GM19372 (cell line): ENCODE measurements at regions not wholly inside any gene's neighbourhood (a gene's known extent, or its start where the extent isn't known, plus 50 kb on each side); places are given as distances from the start of the nearest gene placed in this dataset.
"Not testable (repeated sequence)": the region's sequence is repeated elsewhere in the genome, so short reads cannot be mapped to it uniquely, and the experiment has no call there.

Experiments
- ATAC-seq: cut with Tn5 transposase; IDR thresholded peaks from one replicate; pipeline ENCODE4 v1.9.1; 2021; ENCODE audit warnings: mild to moderate bottlenecking, low read depth, moderate library complexity; ENCODE audit not compliant: unreplicated experiment

- no peak for ATAC-seq
Observed at GRCh38 chr5:117149312-117149711, 574.7 kb upstream of the SEMA6A start.

DNA sequence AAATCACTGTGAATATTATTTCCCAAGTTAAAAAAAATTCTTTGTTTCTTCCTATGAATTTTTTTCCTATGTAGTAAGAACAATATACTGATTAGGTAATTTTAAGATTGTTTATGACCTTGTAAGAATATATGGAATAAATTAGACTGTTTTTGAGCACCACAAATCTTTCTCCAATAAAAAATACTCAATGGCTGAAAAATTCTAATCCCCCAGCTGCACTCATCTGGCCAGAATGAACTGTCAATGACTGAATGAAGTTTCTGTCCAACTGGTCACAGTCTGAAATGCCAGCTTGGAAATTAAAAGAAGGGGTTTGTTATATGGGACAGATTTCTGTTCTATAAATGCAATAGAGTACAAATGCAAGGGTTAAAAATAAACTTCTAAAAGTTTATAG lies 569.5 kb upstream of the SEMA6A start:
- no peak for ATAC-seq

GRCh38 chr5:117143406-117143805 lies 568.8 kb upstream of the SEMA6A start:
- ATAC-seq, result no peak

- ATAC-seq, result no peak
Observed at GRCh38 chr5:117138523-117138922, 563.9 kb upstream of the SEMA6A start.

- ATAC-seq, result no peak
Observed at GRCh38 chr5:117135851-117136250, 561.2 kb upstream of the SEMA6A start.

GRCh38 chr5:117133198-117133597 lies 558.6 kb upstream of the SEMA6A start:
- no peak for ATAC-seq

- ATAC-seq, result no peak
Observed at GRCh38 chr5:117131876-117132275, 557.3 kb upstream of the SEMA6A start.

DNA sequence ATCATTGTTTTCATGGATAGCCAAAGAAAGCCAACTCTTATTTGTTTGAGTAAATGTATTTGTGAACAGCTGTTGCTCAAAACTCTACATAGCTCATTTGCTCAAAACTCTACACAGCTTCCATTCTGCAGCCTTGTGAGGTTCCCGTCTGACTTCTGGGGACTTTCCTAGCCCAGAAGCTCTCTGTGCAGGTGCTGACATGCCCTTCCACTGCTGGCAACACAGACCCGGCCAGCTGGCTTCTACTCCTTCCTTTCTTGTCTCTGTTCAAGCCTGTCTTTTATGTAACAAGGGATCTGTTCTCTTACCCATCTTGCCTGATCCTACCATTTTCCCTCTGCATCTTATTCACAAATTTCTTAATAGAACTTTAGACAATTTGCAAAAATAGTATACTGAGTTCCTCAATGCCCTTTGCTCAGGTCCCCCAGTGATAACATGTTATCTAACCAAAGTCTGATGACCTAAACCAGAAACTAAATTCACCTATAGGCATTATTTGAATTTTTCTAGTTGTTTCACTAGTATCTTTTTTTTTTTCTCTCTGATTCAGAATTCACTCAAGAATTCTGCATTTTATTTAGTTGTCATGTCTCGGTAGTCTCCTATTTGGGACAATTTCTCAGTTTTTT lies 556.5 kb upstream of the SEMA6A start:
- ATAC-seq, result peak; percentile 93

GRCh38 chr5:117118499-117118898 lies 543.9 kb upstream of the SEMA6A start:
- no peak for ATAC-seq

DNA sequence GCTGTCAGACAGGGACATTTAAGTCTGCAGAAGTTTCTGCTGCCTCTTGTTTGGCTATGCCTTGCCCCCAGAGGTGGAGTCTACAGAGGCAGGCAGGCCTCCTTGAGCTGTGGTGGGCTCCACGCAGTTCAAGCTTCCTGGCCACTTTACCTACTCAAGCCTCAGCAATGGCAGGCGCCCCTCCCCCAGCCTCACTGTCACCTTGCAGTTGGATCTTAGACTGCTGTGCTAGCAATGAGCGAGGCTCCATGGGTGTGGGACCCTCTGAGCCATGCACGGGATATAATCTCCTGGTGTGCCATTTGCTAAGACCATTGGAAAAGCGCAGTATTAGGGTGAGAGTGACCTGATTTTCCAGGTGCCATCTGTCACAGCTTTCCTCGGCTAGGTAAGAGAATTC lies 542.7 kb upstream of the SEMA6A start:
- not testable (repeated sequence) for ATAC-seq

DNA sequence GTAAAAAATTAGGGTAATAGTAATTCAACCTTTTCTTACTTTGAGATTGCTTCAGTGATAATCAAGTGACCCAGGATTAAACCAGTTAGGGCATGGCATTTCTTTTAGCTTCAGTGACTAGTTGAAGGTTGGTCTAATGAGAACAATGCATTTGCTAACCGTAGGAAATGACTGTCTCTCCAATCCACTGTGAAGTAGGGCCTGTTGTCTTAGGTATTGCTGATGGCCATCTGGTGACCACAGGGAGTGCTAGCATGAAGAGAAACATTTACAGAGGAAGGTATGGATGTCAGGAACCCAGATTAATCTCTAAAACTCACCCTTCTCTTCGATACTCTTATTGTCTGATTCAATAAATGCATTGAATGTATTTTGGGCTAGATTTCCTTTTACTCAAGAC lies 535.9 kb upstream of the SEMA6A start:
- ATAC-seq, result no peak

- ATAC-seq, result no peak
Observed at GRCh38 chr5:117107859-117108258, 533.2 kb upstream of the SEMA6A start.

- no peak for ATAC-seq
Observed at GRCh38 chr5:117103703-117104102, 529.1 kb upstream of the SEMA6A start.

GRCh38 chr5:117102591-117102990 lies 528.0 kb upstream of the SEMA6A start:
- ATAC-seq, result no peak

- no peak for ATAC-seq
Observed at GRCh38 chr5:117100176-117100575, 525.6 kb upstream of the SEMA6A start.

- no peak for ATAC-seq
Observed at GRCh38 chr5:117098094-117098493, 523.5 kb upstream of the SEMA6A start.

GRCh38 chr5:117095346-117096332 lies 521.0 kb upstream of the SEMA6A start:
- no peak for ATAC-seq

DNA sequence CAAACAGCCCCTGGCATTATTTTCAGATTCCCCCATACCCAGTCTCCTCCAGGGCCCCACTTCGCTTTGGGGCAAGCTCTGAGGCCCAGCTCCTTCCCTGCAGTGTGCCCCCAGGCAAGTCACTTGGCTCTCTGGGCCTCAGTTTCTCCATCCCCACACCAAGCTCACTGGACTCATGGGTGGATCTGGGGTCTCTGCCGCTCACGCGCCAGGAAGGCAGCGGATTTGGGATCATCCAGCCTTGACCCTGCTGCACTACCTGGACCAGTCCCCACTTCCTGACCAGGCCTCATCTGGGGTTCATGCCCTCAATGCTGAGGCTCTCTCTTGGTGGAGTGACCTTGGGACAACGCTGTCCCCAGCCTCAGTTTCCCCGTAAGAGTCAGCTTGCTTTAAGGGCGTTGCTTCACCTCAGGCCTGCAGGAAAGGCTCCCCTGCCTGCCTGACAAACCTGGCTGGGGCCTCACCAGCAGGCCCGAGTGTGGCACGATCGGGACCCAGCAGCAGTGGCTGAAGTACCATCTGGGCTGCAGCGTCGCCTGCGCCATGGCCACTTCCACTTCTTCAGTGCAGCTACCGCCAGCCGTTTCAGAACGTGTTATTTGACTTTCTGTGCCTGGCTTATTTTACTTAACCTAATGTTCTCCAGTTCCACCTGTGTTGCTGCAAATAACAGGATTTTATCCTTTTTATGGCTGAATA lies 519.6 kb upstream of the SEMA6A start:
- ATAC-seq, result no peak

GRCh38 chr5:117093653-117094052 lies 519.0 kb upstream of the SEMA6A start:
- ATAC-seq, result no peak

DNA sequence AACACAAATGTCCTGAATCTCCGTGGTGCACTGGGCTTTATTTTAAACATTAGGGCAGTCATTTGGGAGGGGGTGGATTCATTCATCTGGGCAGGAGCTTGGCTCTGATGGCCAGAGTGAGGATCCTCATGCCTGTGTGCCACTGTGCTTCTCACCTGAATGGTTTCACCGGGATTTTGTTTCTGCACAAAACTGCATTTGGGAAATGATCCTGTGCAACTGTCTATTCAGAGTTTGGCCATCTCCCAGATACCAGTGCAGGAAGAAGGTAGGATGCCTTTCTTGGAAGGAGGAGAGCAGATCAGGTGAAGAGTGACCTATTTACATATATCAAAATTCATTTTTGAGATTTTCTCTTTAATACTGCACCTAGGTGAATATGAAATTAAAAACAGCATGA lies 514.4 kb upstream of the SEMA6A start:
- no peak for ATAC-seq

DNA sequence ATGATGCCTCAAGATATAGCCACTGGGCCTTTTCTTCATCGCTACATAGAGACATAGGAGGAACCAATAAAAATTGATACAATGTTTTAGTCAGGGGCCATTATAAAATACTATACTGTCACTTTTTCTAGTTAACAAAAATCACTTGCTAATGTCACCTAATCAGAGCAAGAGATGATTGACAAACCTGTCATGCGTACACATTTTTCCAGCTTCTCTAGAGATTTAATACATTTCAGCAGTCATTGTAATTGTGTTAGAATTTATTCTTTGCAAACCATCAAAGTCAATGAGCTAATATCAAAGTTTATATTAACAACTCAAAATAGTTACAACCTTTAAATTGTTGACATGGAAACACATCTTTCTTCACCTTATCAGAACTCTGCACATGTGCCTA lies 513.6 kb upstream of the SEMA6A start:
- no peak for ATAC-seq
